HEK293 (cell line): ENCODE measurements at regions not wholly inside any gene's neighbourhood (a gene's known extent, or its start where the extent isn't known, plus 50 kb on each side); places are given as distances from the start of the nearest gene placed in this dataset.

Experiments
- BCL11A ChIP-seq: fragments of 450-650 bp; formaldehyde crosslinking; IDR thresholded peaks from 2 replicates; pipeline ENCODE4 v1.5.1; 2016; ENCODE audit warnings: low read depth, missing biosample characterization, missing genetic modification characterization
- EGR2 ChIP-seq: fragments of 450-650 bp; formaldehyde crosslinking; IDR thresholded peaks from 2 replicates; pipeline ENCODE4 v1.5.1; 2016; ENCODE audit warnings: low read depth, missing biosample characterization, missing genetic modification characterization
- FEZF1 ChIP-seq: fragments of 450-650 bp; formaldehyde crosslinking; IDR thresholded peaks from 2 replicates; pipeline ENCODE4 v1.5.1; 2016; ENCODE audit warnings: missing biosample characterization, missing genetic modification characterization
- GLI2 ChIP-seq: fragments of 450-650 bp; formaldehyde crosslinking; IDR thresholded peaks from 2 replicates; pipeline ENCODE4; 2017; ENCODE audit warnings: missing biosample characterization, missing genetic modification characterization, low read depth, borderline replicate concordance
- GLI4 ChIP-seq: fragments of 450-650 bp; formaldehyde crosslinking; IDR thresholded peaks from 2 replicates; pipeline ENCODE4 v1.5.1; 2016; ENCODE audit warnings: missing biosample characterization, missing genetic modification characterization
- KLF10 ChIP-seq: fragments of 450-650 bp; IDR thresholded peaks from 2 replicates; pipeline ENCODE4 v1.5.1; 2018; ENCODE audit warnings: missing biosample characterization, mild to moderate bottlenecking, missing genetic modification characterization
- KLF8 ChIP-seq: fragments of 450-650 bp; formaldehyde crosslinking; IDR thresholded peaks from 2 replicates; pipeline ENCODE4 v1.5.1; 2016; ENCODE audit warnings: missing biosample characterization, missing genetic modification characterization
- MEIS1 ChIP-seq: sonication (generic); formaldehyde crosslinking; IDR thresholded peaks from 2 replicates; pipeline ENCODE4 v1.8.1; 2022; ENCODE audit warnings: missing genetic modification reagents, mild to moderate bottlenecking, borderline replicate concordance
- OVOL3 ChIP-seq: fragments of 450-650 bp; formaldehyde crosslinking; IDR thresholded peaks from 2 replicates; pipeline ENCODE4 v1.5.1; 2016; ENCODE audit warnings: missing biosample characterization, missing genetic modification characterization
- PRDM6 ChIP-seq: fragments of 450-650 bp; formaldehyde crosslinking; IDR thresholded peaks from 2 replicates; pipeline ENCODE4 v1.5.1; 2017; ENCODE audit warnings: missing biosample characterization, missing genetic modification characterization
- SP2 ChIP-seq: fragments of 450-650 bp; formaldehyde crosslinking; IDR thresholded peaks from 2 replicates; pipeline ENCODE4 v1.5.1; 2016; ENCODE audit warnings: missing biosample characterization, missing genetic modification characterization
- SP3 ChIP-seq: fragments of 450-650 bp; formaldehyde crosslinking; IDR thresholded peaks from 2 replicates; pipeline ENCODE4 v1.5.1; 2016; ENCODE audit warnings: missing biosample characterization, missing genetic modification characterization
- ZBTB44 ChIP-seq: fragments of 450-650 bp; IDR thresholded peaks from 2 replicates; pipeline ENCODE4 v1.5.1; 2018; ENCODE audit warnings: missing biosample characterization, mild to moderate bottlenecking, missing genetic modification characterization
- ZFHX2 ChIP-seq: fragments of 450-650 bp; formaldehyde crosslinking; conservative IDR thresholded peaks from 2 replicates; pipeline ENCODE4 v1.5.1; 2016; ENCODE audit warnings: missing biosample characterization, missing genetic modification characterization
- ZNF114 ChIP-seq: fragments of 450-650 bp; formaldehyde crosslinking; IDR thresholded peaks from 2 replicates; pipeline ENCODE4 v1.5.0; 2017; ENCODE audit warnings: missing biosample characterization, missing genetic modification characterization
- ZNF211 ChIP-seq: fragments of 450-650 bp; formaldehyde crosslinking; IDR thresholded peaks from 2 replicates; pipeline ENCODE4 v1.5.1; 2016; ENCODE audit warnings: low read depth, missing biosample characterization, missing genetic modification characterization
- ZNF223 ChIP-seq: fragments of 450-650 bp; formaldehyde crosslinking; IDR thresholded peaks from 2 replicates; pipeline ENCODE4 v1.5.1; 2016; ENCODE audit warnings: missing biosample characterization, missing genetic modification characterization
- ZNF292 ChIP-seq: fragments of 450-650 bp; formaldehyde crosslinking; IDR thresholded peaks from 2 replicates; pipeline ENCODE4 v1.5.1; 2016; ENCODE audit warnings: low read depth, missing biosample characterization, missing genetic modification characterization, borderline replicate concordance
- ZNF37A ChIP-seq: fragments of 450-650 bp; IDR thresholded peaks from 2 replicates; pipeline ENCODE4 v1.5.1; 2018; ENCODE audit warnings: missing biosample characterization, missing genetic modification characterization
- ZNF449 ChIP-seq: fragments of 450-650 bp; formaldehyde crosslinking; IDR thresholded peaks from 2 replicates; pipeline ENCODE4 v1.5.1; 2017; ENCODE audit warnings: missing biosample characterization, mild to moderate bottlenecking, missing genetic modification characterization, moderate library complexity
- ZNF48 ChIP-seq: fragments of 450-650 bp; formaldehyde crosslinking; IDR thresholded peaks from 2 replicates; pipeline ENCODE4 v1.5.1; 2016; ENCODE audit warnings: missing biosample characterization, missing genetic modification characterization
- ZNF639 ChIP-seq: fragments of 450-650 bp; formaldehyde crosslinking; IDR thresholded peaks from 2 replicates; pipeline ENCODE4 v1.5.1; 2016; ENCODE audit warnings: missing biosample characterization, missing genetic modification characterization
- ZNF701 ChIP-seq: fragments of 450-650 bp; formaldehyde crosslinking; IDR thresholded peaks from 2 replicates; pipeline ENCODE4 v1.5.1; 2016; ENCODE audit warnings: missing biosample characterization, missing genetic modification characterization
- ZNF777 ChIP-seq: fragments of 450-650 bp; formaldehyde crosslinking; IDR thresholded peaks from 2 replicates; pipeline ENCODE4 v1.5.1; 2017; ENCODE audit warnings: missing biosample characterization, missing genetic modification characterization, borderline replicate concordance
- ZNF785 ChIP-seq: fragments of 450-650 bp; formaldehyde crosslinking; IDR thresholded peaks from 2 replicates; pipeline ENCODE4 v1.5.1; 2016; ENCODE audit warnings: missing biosample characterization, missing genetic modification characterization
- ZXDB ChIP-seq: fragments of 450-650 bp; formaldehyde crosslinking; IDR thresholded peaks from 2 replicates; pipeline ENCODE4 v1.5.1; 2016; ENCODE audit warnings: missing biosample characterization, missing genetic modification characterization
- TF ChIP-seq, protein P1 (sequence below): IDR thresholded peaks from 2 replicates; pipeline ENCODE4 v1.6.1; 2011; ENCODE audit warnings: mild to moderate bottlenecking, low read depth, low read length, borderline replicate concordance
- TF ChIP-seq, protein P2 (sequence below): fragments of 450-650 bp; formaldehyde crosslinking; IDR thresholded peaks from 2 replicates; pipeline ENCODE4 v1.5.1; 2016; ENCODE audit warnings: missing biosample characterization, missing genetic modification characterization
- TF ChIP-seq, protein P3 (sequence below): fragments of 450-650 bp; formaldehyde crosslinking; IDR thresholded peaks from 2 replicates; pipeline ENCODE4 v1.5.1; 2016; ENCODE audit warnings: missing biosample characterization, missing genetic modification characterization
- TF ChIP-seq, protein P4 (sequence below): fragments of 450-650 bp; formaldehyde crosslinking; IDR thresholded peaks from 2 replicates; pipeline ENCODE4 v1.5.1; 2016; ENCODE audit warnings: missing biosample characterization, missing genetic modification characterization

DNA sequence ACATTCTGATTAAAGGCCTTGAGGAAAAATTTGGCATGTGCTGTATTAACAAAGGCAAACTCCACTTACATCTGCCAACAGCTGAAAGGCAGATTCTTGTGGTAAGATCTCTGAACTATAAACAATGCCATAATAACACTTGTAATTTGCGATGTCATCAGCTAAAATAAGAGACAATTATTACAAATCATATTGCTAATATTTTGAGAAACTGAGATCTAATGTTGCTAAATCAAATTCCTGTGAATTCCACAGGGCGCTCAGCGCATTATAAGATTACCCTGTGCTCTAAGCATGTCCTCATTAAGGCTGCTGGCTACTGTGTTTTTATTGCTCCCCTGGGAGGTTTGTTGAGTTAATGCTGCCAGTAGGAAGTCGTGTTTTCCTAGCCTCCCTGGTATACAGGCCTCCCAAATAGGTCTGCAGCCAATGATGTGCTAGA lies 244.8 kb downstream of the DACT1 start (continued):
- TF ChIP-seq, protein P1, sequence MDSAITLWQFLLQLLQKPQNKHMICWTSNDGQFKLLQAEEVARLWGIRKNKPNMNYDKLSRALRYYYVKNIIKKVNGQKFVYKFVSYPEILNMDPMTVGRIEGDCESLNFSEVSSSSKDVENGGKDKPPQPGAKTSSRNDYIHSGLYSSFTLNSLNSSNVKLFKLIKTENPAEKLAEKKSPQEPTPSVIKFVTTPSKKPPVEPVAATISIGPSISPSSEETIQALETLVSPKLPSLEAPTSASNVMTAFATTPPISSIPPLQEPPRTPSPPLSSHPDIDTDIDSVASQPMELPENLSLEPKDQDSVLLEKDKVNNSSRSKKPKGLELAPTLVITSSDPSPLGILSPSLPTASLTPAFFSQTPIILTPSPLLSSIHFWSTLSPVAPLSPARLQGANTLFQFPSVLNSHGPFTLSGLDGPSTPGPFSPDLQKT = no peak
- TF ChIP-seq ZNF449 = no peak
- TF ChIP-seq, protein P2, sequence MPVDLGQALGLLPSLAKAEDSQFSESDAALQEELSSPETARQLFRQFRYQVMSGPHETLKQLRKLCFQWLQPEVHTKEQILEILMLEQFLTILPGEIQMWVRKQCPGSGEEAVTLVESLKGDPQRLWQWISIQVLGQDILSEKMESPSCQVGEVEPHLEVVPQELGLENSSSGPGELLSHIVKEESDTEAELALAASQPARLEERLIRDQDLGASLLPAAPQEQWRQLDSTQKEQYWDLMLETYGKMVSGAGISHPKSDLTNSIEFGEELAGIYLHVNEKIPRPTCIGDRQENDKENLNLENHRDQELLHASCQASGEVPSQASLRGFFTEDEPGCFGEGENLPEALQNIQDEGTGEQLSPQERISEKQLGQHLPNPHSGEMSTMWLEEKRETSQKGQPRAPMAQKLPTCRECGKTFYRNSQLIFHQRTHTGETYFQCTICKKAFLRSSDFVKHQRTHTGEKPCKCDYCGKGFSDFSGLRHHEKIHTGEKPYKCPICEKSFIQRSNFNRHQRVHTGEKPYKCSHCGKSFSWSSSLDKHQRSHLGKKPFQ = peak; percentile 30; the same call in 1 of the 2 replicates
- TF ChIP-seq MEIS1 = no peak
- no peak for TF ChIP-seq ZNF37A (tag by site-specific recombination)
- no peak for TF ChIP-seq KLF8 (tag by site-specific recombination)
- TF ChIP-seq GLI2 (tag by site-specific recombination) = no peak
- no peak for TF ChIP-seq ZFHX2
- peak; percentile 72 for TF ChIP-seq PRDM6
- TF ChIP-seq SP2 (tag by site-specific recombination) = peak; percentile 31; the same call in 1 of the 2 replicates
- TF ChIP-seq ZNF211 (tag by site-specific recombination) = no peak
- no peak for TF ChIP-seq BCL11A (tag by site-specific recombination)
- TF ChIP-seq ZNF292 (tag by site-specific recombination) = no peak
- no peak for TF ChIP-seq ZNF114 (tag by site-specific recombination)
- 0 out of 2 replicates have a peak, but pooled peaks have one; percentile 49 for TF ChIP-seq OVOL3
- no peak for TF ChIP-seq GLI4 (tag by site-specific recombination)
- no peak for TF ChIP-seq EGR2
- TF ChIP-seq ZXDB (tag by site-specific recombination) = no peak
- TF ChIP-seq ZNF701 (tag by site-specific recombination) = no peak
- no peak for TF ChIP-seq SP3 (tag by site-specific recombination)
- no peak for TF ChIP-seq ZNF223
- no peak for TF ChIP-seq ZNF777
- 0 out of 2 replicates have a peak, but pooled peaks have one; percentile 48 for TF ChIP-seq ZBTB44 (tag by site-specific recombination)
- peak; percentile 42; the same call in 1 of the 2 replicates for TF ChIP-seq FEZF1 (tag by site-specific recombination)
- no peak for TF ChIP-seq KLF10 (tag by site-specific recombination)
- TF ChIP-seq ZNF785 (tag by site-specific recombination) = no peak
- TF ChIP-seq, protein P3, sequence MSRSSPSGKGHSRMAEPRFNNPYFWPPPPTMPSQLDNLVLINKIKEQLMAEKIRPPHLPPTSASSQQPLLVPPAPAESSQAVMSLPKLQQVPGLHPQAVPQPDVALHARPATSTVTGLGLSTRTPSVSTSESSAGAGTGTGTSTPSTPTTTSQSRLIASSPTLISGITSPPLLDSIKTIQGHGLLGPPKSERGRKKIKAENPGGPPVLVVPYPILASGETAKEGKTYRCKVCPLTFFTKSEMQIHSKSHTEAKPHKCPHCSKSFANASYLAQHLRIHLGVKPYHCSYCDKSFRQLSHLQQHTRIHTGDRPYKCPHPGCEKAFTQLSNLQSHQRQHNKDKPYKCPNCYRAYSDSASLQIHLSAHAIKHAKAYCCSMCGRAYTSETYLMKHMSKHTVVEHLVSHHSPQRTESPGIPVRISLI (tag by site-specific recombination) = no peak
- TF ChIP-seq, protein P4, sequence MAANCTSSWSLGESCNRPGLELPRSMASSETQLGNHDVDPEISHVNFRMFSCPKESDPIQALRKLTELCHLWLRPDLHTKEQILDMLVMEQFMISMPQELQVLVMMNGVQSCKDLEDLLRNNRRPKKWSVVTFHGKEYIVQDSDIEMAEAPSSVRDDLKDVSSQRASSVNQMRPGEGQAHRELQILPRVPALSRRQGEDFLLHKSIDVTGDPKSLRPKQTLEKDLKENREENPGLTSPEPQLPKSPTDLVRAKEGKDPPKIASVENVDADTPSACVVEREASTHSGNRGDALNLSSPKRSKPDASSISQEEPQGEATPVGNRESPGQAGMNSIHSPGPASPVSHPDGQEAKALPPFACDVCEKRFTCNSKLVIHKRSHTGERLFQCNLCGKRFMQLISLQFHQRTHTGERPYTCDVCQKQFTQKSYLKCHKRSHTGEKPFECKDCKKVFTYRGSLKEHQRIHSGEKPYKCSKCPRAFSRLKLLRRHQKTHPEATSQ (tag by site-specific recombination) = no peak
- 0 out of 2 replicates have a peak, but pooled peaks have one; percentile 14 for TF ChIP-seq ZNF639
- TF ChIP-seq ZNF48 (tag by site-specific recombination) = no peak
